ENCODE measurements at regions not wholly inside any gene's neighbourhood (a gene's known extent, or its start where the extent isn't known, plus 50 kb on each side); places are given as distances from the start of the nearest gene placed in this dataset.

DNA sequence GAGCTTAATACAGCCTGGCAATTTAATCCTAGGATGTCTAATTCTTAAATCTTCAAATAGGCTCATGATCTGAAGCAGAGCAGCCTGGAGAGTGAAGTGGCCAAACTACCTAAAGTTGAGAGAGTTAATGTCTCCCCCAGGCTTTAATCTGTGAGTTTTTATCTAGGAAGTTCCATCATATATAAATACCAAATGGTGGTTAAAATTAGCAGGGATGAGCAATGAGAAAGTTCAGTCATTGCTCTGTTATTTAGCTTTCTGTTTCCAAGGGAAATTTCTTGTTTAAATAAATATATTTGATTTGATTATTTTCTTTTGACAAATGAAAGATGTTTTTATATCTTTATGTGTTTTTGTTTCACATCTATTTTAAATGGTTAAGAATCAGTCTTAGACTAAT is 274.4 kb upstream of the UMPS start:
- H3F3A ChIP-seq (ENCODE audit: control insufficient read depth, insufficient read depth) = no peaks in the 10 kb centered on the region
- H3K36me3 ChIP-seq (ENCODE audit: control insufficient read depth, low read length) = no peaks in the 10 kb centered on the region
- H3K4me3 ChIP-seq (ENCODE audit: low read length) = no peak overlapping the region
- TF ChIP-seq EZH2phosphoT487 (IDR thresholded peaks at IDR 0.05; ENCODE audit: borderline replicate concordance, low read length) = no peak
- TF ChIP-seq, protein P1, sequence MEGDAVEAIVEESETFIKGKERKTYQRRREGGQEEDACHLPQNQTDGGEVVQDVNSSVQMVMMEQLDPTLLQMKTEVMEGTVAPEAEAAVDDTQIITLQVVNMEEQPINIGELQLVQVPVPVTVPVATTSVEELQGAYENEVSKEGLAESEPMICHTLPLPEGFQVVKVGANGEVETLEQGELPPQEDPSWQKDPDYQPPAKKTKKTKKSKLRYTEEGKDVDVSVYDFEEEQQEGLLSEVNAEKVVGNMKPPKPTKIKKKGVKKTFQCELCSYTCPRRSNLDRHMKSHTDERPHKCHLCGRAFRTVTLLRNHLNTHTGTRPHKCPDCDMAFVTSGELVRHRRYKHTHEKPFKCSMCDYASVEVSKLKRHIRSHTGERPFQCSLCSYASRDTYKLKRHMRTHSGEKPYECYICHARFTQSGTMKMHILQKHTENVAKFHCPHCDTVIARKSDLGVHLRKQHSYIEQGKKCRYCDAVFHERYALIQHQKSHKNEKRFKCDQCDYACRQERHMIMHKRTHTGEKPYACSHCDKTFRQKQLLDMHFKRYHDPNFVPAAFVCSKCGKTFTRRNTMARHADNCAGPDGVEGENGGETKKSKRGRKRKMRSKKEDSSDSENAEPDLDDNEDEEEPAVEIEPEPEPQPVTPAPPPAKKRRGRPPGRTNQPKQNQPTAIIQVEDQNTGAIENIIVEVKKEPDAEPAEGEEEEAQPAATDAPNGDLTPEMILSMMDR (IDR thresholded peaks at IDR 0.05; ENCODE audit: low read depth, low read length, poor library complexity, severe bottlenecking) = no peak
- H4K20me1 ChIP-seq (ENCODE audit: control insufficient read depth, insufficient read depth, low read depth, low read length) = no peaks in the 10 kb centered on the region
- no peaks in the 10 kb centered on the region for H3K79me2 ChIP-seq (ENCODE audit: control insufficient read depth, low read length)
- no peaks in the 10 kb centered on the region for H3K4me1 ChIP-seq (ENCODE audit: control insufficient read depth, low read length)
- no peak overlapping the region for H3K27ac ChIP-seq (ENCODE audit: low read depth, low read length)
- no peak overlapping the region for H3K4me2 ChIP-seq (ENCODE audit: low read length)
- H3K9me3 ChIP-seq (ENCODE audit: control insufficient read depth, insufficient read depth, low read length) = no peaks in the 10 kb centered on the region
- no peaks in the 10 kb centered on the region for H3K9me2 ChIP-seq (replicated peaks; ENCODE audit: control insufficient read depth, low read length)
- no peaks in the 10 kb centered on the region for H3K27me3 ChIP-seq (ENCODE audit: control insufficient read depth, low read length)

DNA sequence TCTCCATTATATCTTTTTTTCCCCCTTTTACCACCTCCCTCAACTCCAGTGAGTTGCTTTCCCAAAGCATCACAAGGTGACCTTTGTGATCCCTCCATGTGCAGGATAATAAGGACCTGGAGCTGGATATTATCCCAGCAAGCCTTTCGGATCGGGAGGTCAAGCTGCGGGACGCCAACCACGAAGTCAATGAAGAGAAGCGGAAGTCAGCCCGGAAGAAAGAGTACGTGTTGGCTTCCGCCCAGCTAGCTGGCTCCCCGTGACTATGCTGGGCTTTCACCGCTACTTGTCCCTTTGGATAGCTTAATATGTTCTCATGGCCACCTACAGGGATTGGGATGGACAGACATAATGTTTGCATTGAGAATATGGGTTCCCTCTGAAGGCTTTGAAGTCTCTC is 273.7 kb upstream of the UMPS start:
- Histone ChIP-seq H3K4me1 (ENCODE audit: control insufficient read depth, low read length) (no peaks in the 10 kb centered on the region), H3K4me2 (ENCODE audit: low read length) (no peak overlapping the region), H3K4me3 (ENCODE audit: low read length) (no peak overlapping the region), H3K36me3 (ENCODE audit: control insufficient read depth, low read length) (no peaks in the 10 kb centered on the region), H3K9me2 (replicated peaks; ENCODE audit: control insufficient read depth, low read length) (no peaks in the 10 kb centered on the region), H3F3A (ENCODE audit: control insufficient read depth, insufficient read depth) (no peaks in the 10 kb centered on the region), H3K27ac (ENCODE audit: low read depth, low read length) (no peak overlapping the region), H3K79me2 (ENCODE audit: control insufficient read depth, low read length) (no peaks in the 10 kb centered on the region), H3K9me3 (ENCODE audit: control insufficient read depth, insufficient read depth, low read length) (no peaks in the 10 kb centered on the region), H3K27me3 (ENCODE audit: control insufficient read depth, low read length) (no peaks in the 10 kb centered on the region), H4K20me1 (ENCODE audit: control insufficient read depth, insufficient read depth, low read depth, low read length) (no peaks in the 10 kb centered on the region)
- no peak for TF ChIP-seq EZH2phosphoT487 (IDR thresholded peaks at IDR 0.05; ENCODE audit: borderline replicate concordance, low read length)
- TF ChIP-seq, protein P1 (IDR thresholded peaks at IDR 0.05; ENCODE audit: low read depth, low read length, poor library complexity, severe bottlenecking) = no peak

DNA sequence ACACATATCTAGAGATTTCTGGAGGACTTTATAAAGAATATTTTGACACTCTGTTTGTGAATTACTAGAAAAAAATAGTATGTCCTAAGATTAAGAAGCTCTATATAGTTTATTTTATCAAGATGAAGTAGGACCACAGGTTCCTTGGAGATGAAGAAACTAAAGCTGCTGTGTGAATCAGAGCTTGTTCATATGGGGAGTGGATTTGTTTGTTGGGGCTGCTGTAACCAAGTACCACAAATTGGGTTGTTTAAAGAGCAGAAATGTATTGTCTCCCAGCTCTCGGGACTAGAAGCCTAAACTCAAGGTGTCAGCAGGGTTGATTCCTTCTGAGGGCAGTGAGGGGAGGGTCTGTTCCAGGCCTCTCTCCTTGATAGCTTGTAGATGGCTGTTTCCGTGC is 270.6 kb upstream of the UMPS start:
- H3K27me3 ChIP-seq (ENCODE audit: control insufficient read depth, low read length) = peaks cover 10% of the 10 kb centered on the region; the same call in 1 of the 2 replicates
- H3K9me2 ChIP-seq (replicated peaks; ENCODE audit: control insufficient read depth, low read length) = no peaks in the 10 kb centered on the region
- TF ChIP-seq, protein P1 (IDR thresholded peaks at IDR 0.05; ENCODE audit: low read depth, low read length, poor library complexity, severe bottlenecking) = no peak
- TF ChIP-seq EZH2phosphoT487 (IDR thresholded peaks at IDR 0.05; ENCODE audit: borderline replicate concordance, low read length) = no peak
- H3K79me2 ChIP-seq (ENCODE audit: control insufficient read depth, low read length) = no peaks in the 10 kb centered on the region
- no peak overlapping the region for H3K27ac ChIP-seq (ENCODE audit: low read depth, low read length)
- no peaks in the 10 kb centered on the region for H3K36me3 ChIP-seq (ENCODE audit: control insufficient read depth, low read length)
- no peaks in the 10 kb centered on the region for H4K20me1 ChIP-seq (ENCODE audit: control insufficient read depth, insufficient read depth, low read depth, low read length)
- no peaks in the 10 kb centered on the region for H3K9me3 ChIP-seq (ENCODE audit: control insufficient read depth, insufficient read depth, low read length)
- no peaks in the 10 kb centered on the region for H3F3A ChIP-seq (ENCODE audit: control insufficient read depth, insufficient read depth)
- no peak overlapping the region for H3K4me3 ChIP-seq (ENCODE audit: low read length)
- no peaks in the 10 kb centered on the region for H3K4me1 ChIP-seq (ENCODE audit: control insufficient read depth, low read length)
- H3K4me2 ChIP-seq (ENCODE audit: low read length) = no peak overlapping the region

DNA sequence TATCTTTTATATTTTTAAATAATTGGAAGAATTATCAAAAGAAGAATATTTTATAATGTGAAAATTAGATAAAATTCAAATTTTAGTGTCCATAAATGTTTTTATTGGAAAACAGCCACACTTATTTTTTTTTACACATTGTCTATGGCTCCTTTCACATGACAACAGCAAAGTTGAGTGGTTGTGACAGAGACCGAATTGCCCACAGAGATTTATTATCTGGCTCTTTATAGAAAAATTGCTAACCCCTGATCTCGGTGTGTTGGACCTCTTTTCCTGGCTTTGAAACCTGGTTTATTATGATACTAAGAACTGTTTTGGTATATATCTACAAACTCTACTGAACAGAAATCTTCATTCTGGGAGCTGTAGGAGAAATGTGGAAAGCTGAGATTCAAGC is 269.1 kb upstream of the UMPS start:
- no peaks in the 10 kb centered on the region for H3K79me2 ChIP-seq (ENCODE audit: control insufficient read depth, low read length)
- H3K4me1 ChIP-seq (ENCODE audit: control insufficient read depth, low read length) = no peaks in the 10 kb centered on the region
- H3K9me2 ChIP-seq (replicated peaks; ENCODE audit: control insufficient read depth, low read length) = no peaks in the 10 kb centered on the region
- no peaks in the 10 kb centered on the region for H3K9me3 ChIP-seq (ENCODE audit: control insufficient read depth, insufficient read depth, low read length)
- no peak overlapping the region for H3K4me2 ChIP-seq (ENCODE audit: low read length)
- no peak overlapping the region for H3K27ac ChIP-seq (ENCODE audit: low read depth, low read length)
- no peak overlapping the region for H3K4me3 ChIP-seq (ENCODE audit: low read length)
- TF ChIP-seq, protein P1 (IDR thresholded peaks at IDR 0.05; ENCODE audit: low read depth, low read length, poor library complexity, severe bottlenecking) = no peak
- TF ChIP-seq EZH2phosphoT487 (IDR thresholded peaks at IDR 0.05; ENCODE audit: borderline replicate concordance, low read length) = no peak
- peaks cover 20% of the 10 kb centered on the region for H3K27me3 ChIP-seq (ENCODE audit: control insufficient read depth, low read length)
- H3K36me3 ChIP-seq (ENCODE audit: control insufficient read depth, low read length) = no peaks in the 10 kb centered on the region
- H4K20me1 ChIP-seq (ENCODE audit: control insufficient read depth, insufficient read depth, low read depth, low read length) = no peaks in the 10 kb centered on the region
- H3F3A ChIP-seq (ENCODE audit: control insufficient read depth, insufficient read depth) = no peaks in the 10 kb centered on the region

All from DOHH2 (cell line).